Esophagus squamous epithelium (tissue), 5 donors: ENCODE measurements at regions not wholly inside any gene's neighbourhood (a gene's known extent, or its start where the extent isn't known, plus 50 kb on each side); places are given as distances from the start of the nearest gene placed in this dataset.
"Not testable (repeated sequence)": the region's sequence is repeated elsewhere in the genome, so short reads cannot be mapped to it uniquely, and the experiment has no call there.

Source experiments
- DNase-seq: peaks from one replicate; lab custom pipeline; 2025; lab: John Stamatoyannopoulos, UW
- H3K27ac ChIP-seq, 4 donors: fragments of 200-600 bp; sonication (generic); one replicate each; pipeline ENCODE4 v1.5.1; 2016 to 2019; ENCODE audit warnings: mild to moderate bottlenecking in 1 of 4
- H3K27me3 ChIP-seq, 4 donors: fragments of 200-600 bp; sonication (generic); 1 replicate in 3 of 4; 2 replicates in 1 of 4; pipeline versions ENCODE4 v1.5.1 to v1.6.0; 2017 to 2021; ENCODE audit warnings: antibody characterized with exemption in 1 of 4
- H3K36me3 ChIP-seq, 3 donors: fragments of 200-600 bp; sonication (generic); one replicate each; pipeline ENCODE4 v1.5.1; 2016 to 2019
- H3K4me1 ChIP-seq, 3 donors: fragments of 200-600 bp; sonication (generic); one replicate each; pipeline ENCODE4 v1.5.1; 2017 to 2019
- H3K4me3 ChIP-seq, 4 donors: fragments of 200-600 bp; sonication (generic); 1 replicate in 3 of 4; 2 replicates in 1 of 4; pipeline ENCODE4 v1.5.1; 2016 to 2019; ENCODE audit warnings: mild to moderate bottlenecking in 2 of 4, moderate library complexity in 1 of 4
- H3K9me3 ChIP-seq, 3 donors: fragments of 200-600 bp; sonication (generic); one replicate each; pipeline ENCODE4 v1.5.1; 2016 to 2019
- POLR2A ChIP-seq, 4 donors: fragments of 450-650 bp; IDR thresholded peaks; one replicate each; pipeline ENCODE4 v1.6.1; 2017; ENCODE audit warnings: antibody characterized with exemption in 4 of 4, mild to moderate bottlenecking in 4 of 4, moderate library complexity in 3 of 4
- WGBS, 2 donors: methylation state at CpG; one replicate each; pipeline ENCODE4 v1.1.5; 2018; 5-methylcytosine and 5-hydroxymethylcytosine counted together
- intact Hi-C: fragments of 100-400 bp; cut with DNase I; formaldehyde crosslinking; loops from one replicate; pipeline ENCODE4 v1.15.0; 2022
- TF ChIP-seq, protein P1 (sequence below), 6 experiments: fragments of 450-650 bp in 4 of 6; fragments of 200-600 bp in 2 of 6; sonication (generic) in 2 of 6; IDR thresholded peaks; one replicate each; pipeline ENCODE4 v1.5.1; 2016 to 2019; ENCODE audit warnings: antibody characterized with exemption in 6 of 6, mild to moderate bottlenecking in 4 of 6, moderate library complexity in 4 of 6
- donor health status: DM: yes; HTN: yes; CAD: no.

DNA sequence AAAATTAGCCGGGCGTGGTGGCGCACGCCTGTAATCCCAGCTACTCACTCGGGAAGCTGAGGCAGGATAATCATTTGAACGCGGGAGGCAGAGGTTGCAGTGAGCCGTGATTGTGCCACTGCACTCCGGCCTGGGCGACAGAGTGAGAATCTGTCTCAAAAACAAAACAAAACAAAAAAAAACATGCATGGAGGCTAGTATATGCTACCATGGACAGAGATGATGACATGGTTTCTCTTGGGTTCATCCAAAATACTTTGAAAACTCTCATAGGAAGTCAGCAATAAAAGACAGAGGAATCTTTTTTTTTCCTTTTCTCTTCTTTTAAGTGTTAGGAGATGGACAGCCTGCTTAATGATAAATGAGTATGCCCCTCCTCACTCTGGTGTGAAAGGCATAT is 137.7 kb upstream of the MB21D2 start:
- WGBS, 2 donors: 61 to 73% methylated on average over 10 of the region's 10 CpGs
- no peaks in the 10 kb centered on the region for H3K36me3 ChIP-seq
- no peak for TF ChIP-seq POLR2A (IDR thresholded peaks at IDR 0.05)
- TF ChIP-seq, protein P1, sequence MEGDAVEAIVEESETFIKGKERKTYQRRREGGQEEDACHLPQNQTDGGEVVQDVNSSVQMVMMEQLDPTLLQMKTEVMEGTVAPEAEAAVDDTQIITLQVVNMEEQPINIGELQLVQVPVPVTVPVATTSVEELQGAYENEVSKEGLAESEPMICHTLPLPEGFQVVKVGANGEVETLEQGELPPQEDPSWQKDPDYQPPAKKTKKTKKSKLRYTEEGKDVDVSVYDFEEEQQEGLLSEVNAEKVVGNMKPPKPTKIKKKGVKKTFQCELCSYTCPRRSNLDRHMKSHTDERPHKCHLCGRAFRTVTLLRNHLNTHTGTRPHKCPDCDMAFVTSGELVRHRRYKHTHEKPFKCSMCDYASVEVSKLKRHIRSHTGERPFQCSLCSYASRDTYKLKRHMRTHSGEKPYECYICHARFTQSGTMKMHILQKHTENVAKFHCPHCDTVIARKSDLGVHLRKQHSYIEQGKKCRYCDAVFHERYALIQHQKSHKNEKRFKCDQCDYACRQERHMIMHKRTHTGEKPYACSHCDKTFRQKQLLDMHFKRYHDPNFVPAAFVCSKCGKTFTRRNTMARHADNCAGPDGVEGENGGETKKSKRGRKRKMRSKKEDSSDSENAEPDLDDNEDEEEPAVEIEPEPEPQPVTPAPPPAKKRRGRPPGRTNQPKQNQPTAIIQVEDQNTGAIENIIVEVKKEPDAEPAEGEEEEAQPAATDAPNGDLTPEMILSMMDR (IDR thresholded peaks at IDR 0.05): no peak
- H3K9me3 ChIP-seq: no peaks in the 10 kb centered on the region
- H3K4me3 ChIP-seq: no peak overlapping the region
- no peak overlapping the region for H3K27ac ChIP-seq
- intact Hi-C loops: no loop called here
- no peaks in the 10 kb centered on the region for H3K4me1 ChIP-seq
- no peak for DNase-seq
- peaks cover 0 to 5% (median 2%) of the 10 kb centered on the region in 4 donors for H3K27me3 ChIP-seq

DNA sequence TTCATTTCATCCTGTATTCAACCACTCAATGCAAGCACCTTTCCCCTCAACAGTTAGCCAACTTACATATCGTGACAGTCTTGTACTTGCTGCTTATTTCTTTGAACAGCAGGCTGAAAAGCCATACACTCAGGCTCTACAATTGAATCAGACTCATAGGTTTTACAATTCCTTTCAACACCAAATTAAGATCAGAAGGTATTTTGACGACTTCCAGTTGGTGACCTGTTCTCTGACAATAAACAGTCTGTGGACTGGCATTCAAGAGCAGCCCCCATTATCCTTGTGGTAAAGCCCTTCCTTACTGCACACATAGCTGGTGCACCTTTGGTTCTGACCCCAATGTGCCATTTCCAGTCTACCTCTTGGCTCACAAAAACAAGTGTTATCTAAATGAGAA is 140.0 kb upstream of the MB21D2 start:
- WGBS, 2 donors: 35 to 43% methylated on average over 2 of the region's 2 CpGs
- TF ChIP-seq, protein P1 (IDR thresholded peaks at IDR 0.05): no peak
- TF ChIP-seq POLR2A (IDR thresholded peaks at IDR 0.05): no peak

DNA sequence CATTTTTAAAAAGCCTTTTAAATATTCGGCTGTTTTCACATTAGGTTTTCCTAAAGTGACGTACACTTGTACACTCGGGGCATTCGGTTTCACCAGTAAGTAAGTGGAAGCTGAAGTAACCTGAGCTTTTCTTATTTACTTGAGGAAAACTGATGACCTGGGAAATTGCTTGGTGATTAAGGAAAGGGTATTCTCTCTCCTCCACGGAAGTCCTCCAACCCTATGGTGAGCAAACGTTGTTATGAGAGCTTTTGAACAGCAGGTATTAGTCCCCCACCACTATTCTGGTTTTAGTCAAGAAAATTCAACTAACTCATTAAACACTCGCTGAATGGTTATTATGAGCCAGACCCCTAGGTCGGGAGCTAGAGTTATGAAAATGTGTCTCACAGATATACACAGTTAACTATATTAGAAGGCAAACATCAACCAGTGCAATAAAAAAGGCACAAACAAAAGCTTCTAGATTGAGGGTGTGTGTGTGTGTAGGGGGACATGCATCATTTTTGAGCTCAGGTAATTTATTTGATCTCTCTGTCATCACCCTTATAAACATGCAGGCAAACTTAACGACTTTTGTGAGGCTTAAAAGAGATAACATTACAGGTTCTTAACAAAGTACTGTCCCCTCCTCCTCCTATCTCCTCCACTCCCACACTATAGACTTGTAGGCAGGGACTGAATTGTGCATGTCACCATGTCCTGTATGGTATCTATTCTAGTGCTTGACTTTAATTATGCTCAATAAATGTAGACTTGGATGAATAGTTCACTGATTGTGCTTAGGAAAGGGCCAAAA is 143.3 kb upstream of the MB21D2 start:
- no peaks in the 10 kb centered on the region for H3K36me3 ChIP-seq

More for the DNA sequence above, 140.0 kb upstream of the MB21D2 start:
- DNase-seq: no peak
- Histone ChIP-seq H3K27ac (no peak overlapping the region), H3K36me3 (no peaks in the 10 kb centered on the region), H3K4me1 (no peaks in the 10 kb centered on the region), H3K27me3 (peaks cover 0 to 5% (median 2%) of the 10 kb centered on the region in 4 donors), H3K9me3 (no peaks in the 10 kb centered on the region), H3K4me3 (no peak overlapping the region)
- intact Hi-C loops: no loop called here

DNA sequence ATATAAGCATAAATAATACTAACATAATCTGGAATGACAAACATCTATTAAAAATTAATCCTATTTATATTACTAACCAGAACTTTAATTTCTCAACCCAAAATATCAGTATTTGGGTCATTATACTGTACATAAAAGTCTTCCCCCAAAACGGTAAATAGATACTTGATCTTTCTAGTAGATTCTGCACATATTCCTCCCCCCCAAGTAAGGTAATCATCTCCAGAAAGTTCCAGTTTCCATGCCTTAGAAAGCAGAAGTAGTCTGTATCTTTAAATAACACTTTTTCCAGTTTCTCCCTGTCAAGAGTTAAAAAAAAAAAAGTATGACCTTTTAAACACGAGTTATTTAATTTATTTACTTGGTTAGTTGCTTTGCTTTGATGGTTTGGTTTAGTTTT is 150.7 kb upstream of the MB21D2 start:
- peaks cover 0 to 7% (median 0%) of the 10 kb centered on the region in 4 donors for H3K27me3 ChIP-seq
- TF ChIP-seq, protein P1 (IDR thresholded peaks at IDR 0.05): no peak
- no peak for TF ChIP-seq POLR2A (IDR thresholded peaks at IDR 0.05)
- no peaks in the 10 kb centered on the region for H3K4me1 ChIP-seq
- H3K9me3 ChIP-seq: no peaks in the 10 kb centered on the region
- intact Hi-C loops: no loop called here
- 45 to 57% methylated on average over 2 of the region's 2 CpGs for WGBS, 2 donors
- H3K27ac ChIP-seq: no peak overlapping the region
- no peaks in the 10 kb centered on the region for H3K36me3 ChIP-seq
- H3K4me3 ChIP-seq: no peak overlapping the region
- no peak for DNase-seq

More for the DNA sequence above, 143.3 kb upstream of the MB21D2 start:
- TF ChIP-seq, protein P1 (IDR thresholded peaks at IDR 0.05): no peak
- no peak for TF ChIP-seq POLR2A (IDR thresholded peaks at IDR 0.05)
- no peak overlapping the region for H3K4me3 ChIP-seq
- peaks cover 0 to 5% (median 2%) of the 10 kb centered on the region in 4 donors for H3K27me3 ChIP-seq
- no peaks in the 10 kb centered on the region for H3K4me1 ChIP-seq
- DNase-seq: no peak
- no peak overlapping the region for H3K27ac ChIP-seq
- intact Hi-C loops: no loop called here
- 72 to 84% methylated on average over 9 of the region's 9 CpGs for WGBS, 2 donors
- H3K9me3 ChIP-seq: no peaks in the 10 kb centered on the region

DNA sequence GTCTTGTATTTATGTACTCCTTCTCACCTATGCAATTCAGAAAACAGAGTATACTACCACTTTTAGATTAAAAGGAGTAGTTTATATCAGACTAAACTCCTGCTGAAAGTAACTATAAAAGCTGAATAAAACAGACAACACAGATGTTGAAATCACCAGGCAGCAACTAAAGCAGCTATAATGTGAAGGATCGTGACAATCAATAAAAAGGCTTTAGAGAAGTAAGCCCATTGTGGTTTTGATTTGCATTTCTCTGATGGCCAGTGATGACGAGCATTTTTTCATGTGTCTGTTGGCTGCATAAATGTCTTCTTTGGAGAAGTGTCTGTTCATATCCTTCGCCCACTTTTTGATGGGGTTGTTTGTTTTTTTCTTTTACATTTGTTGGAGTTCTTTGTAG is 152.1 kb upstream of the MB21D2 start:
- H3K27ac ChIP-seq, DNase-seq, H3K4me3 ChIP-seq, H3K4me1 ChIP-seq, H3K9me3 ChIP-seq, H3K36me3 ChIP-seq, H3K27me3 ChIP-seq, intact Hi-C loops: not testable (repeated sequence)
- WGBS, 2 donors: 51 to 70% methylated on average over 3 of the region's 3 CpGs
